Peyer's patch (tissue), 4 donors: ENCODE measurements at regions not wholly inside any gene's neighbourhood (a gene's known extent, or its start where the extent isn't known, plus 50 kb on each side); places are given as distances from the start of the nearest gene placed in this dataset.

Experiments
- CTCF ChIP-seq, 6 experiments: fragments of 450-650 bp in 4 of 6; fragments of 200-600 bp in 2 of 6; sonication (generic) in 1 of 6; IDR thresholded peaks; one replicate each; pipeline ENCODE4 v1.5.1; 2017 to 2019; ENCODE audit warnings: antibody characterized with exemption in 6 of 6, mild to moderate bottlenecking in 3 of 6, moderate library complexity in 1 of 6
- POLR2A ChIP-seq, 2 donors: fragments of 450-650 bp; IDR thresholded peaks; one replicate each; pipeline ENCODE4 v1.5.1; 2017; ENCODE audit warnings: antibody characterized with exemption in 2 of 2, mild to moderate bottlenecking in 2 of 2, moderate library complexity in 2 of 2

GRCh38 chr4:152015597-152016302, 254.9 kb upstream of the GATB start:
- no peak for TF ChIP-seq POLR2A (IDR thresholded peaks at IDR 0.05)
- TF ChIP-seq CTCF (IDR thresholded peaks at IDR 0.05) = no peak
